GM23338 (cell line): ENCODE measurements at regions not wholly inside any gene's neighbourhood (a gene's known extent, or its start where the extent isn't known, plus 50 kb on each side); places are given as distances from the start of the nearest gene placed in this dataset.

Experiments used
- EZH2phosphoT487 ChIP-seq: fragments of 200-600 bp; sonication (generic); IDR thresholded peaks from one replicate; pipeline ENCODE4 v1.8.1; 2018; ENCODE audit warnings: antibody characterized with exemption; ENCODE audit not compliant: unreplicated experiment
- JUNB ChIP-seq: IDR thresholded peaks from one replicate; pipeline ENCODE4 v1.6.1; 2016; ENCODE audit warnings: antibody characterized with exemption; ENCODE audit not compliant: unreplicated experiment
- POLR2AphosphoS5 ChIP-seq: IDR thresholded peaks from 2 replicates; pipeline ENCODE4 v1.6.1; 2016; ENCODE audit warnings: antibody characterized with exemption, low read depth
- TF ChIP-seq, protein P1 (sequence below), 2 experiments: fragments of 200-600 bp in 1 of 2; sonication (generic) in 1 of 2; conservative IDR thresholded peaks; 2 replicates each; pipeline versions ENCODE4 v1.5.1 to v1.6.1; 2016 to 2017; ENCODE audit warnings: antibody characterized with exemption in 2 of 2, low read depth in 2 of 2, mild to moderate bottlenecking in 2 of 2, moderate library complexity in 1 of 2

DNA sequence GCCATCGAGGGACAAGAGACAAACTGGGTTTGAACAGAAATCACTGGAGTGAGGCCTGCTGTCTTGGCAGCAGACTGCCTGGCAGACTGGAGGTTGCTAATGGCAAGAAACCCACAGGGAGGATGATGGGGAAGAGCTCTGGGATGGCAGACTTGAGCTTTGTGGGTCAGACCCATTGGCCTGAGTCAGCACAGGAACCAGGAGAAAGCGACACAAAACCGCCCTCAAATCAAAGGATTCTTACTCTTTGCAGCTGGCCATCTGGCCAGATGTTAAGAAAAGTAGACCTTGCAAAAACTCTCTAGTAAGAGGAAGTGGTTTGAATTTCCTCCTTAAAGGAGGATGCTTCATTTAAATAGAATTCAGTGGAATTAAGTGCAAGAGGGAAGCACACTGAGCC is 195.2 kb upstream of the JUN start:
- no peak for TF ChIP-seq JUNB
- TF ChIP-seq, protein P1, sequence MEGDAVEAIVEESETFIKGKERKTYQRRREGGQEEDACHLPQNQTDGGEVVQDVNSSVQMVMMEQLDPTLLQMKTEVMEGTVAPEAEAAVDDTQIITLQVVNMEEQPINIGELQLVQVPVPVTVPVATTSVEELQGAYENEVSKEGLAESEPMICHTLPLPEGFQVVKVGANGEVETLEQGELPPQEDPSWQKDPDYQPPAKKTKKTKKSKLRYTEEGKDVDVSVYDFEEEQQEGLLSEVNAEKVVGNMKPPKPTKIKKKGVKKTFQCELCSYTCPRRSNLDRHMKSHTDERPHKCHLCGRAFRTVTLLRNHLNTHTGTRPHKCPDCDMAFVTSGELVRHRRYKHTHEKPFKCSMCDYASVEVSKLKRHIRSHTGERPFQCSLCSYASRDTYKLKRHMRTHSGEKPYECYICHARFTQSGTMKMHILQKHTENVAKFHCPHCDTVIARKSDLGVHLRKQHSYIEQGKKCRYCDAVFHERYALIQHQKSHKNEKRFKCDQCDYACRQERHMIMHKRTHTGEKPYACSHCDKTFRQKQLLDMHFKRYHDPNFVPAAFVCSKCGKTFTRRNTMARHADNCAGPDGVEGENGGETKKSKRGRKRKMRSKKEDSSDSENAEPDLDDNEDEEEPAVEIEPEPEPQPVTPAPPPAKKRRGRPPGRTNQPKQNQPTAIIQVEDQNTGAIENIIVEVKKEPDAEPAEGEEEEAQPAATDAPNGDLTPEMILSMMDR (conservative IDR thresholded peaks at IDR 0.05; ENCODE audit: low read depth in 2 of 2) = no peak
- no peak for TF ChIP-seq POLR2AphosphoS5
- no peak for TF ChIP-seq EZH2phosphoT487
